ENCODE measurements at regions not wholly inside any gene's neighbourhood (a gene's known extent, or its start where the extent isn't known, plus 50 kb on each side); places are given as distances from the start of the nearest gene placed in this dataset.
A peak's percentile ranks its signal among the peaks of the same experiment; 100 is the strongest.

GRCh38 chr13:44149821-44150220 is 223.8 kb upstream of the SERP2 start:
- H3K4me1 ChIP-seq: no peaks in the 10 kb centered on the region
- H3K27me3 ChIP-seq: no peaks in the 10 kb centered on the region
- ATAC-seq: no peak
- DNase-seq: no peak
- H3K36me3 ChIP-seq: no peaks in the 10 kb centered on the region
- intact Hi-C loops (cut with DNase I): no loop called here
- WGBS, 2 donors: 96 to 98% methylated on average over 4 of the region's 4 CpGs
- H3K4me3 ChIP-seq: no peak overlapping the region
- no peaks in the 10 kb centered on the region for H3K9me3 ChIP-seq
- TF ChIP-seq, protein P1, sequence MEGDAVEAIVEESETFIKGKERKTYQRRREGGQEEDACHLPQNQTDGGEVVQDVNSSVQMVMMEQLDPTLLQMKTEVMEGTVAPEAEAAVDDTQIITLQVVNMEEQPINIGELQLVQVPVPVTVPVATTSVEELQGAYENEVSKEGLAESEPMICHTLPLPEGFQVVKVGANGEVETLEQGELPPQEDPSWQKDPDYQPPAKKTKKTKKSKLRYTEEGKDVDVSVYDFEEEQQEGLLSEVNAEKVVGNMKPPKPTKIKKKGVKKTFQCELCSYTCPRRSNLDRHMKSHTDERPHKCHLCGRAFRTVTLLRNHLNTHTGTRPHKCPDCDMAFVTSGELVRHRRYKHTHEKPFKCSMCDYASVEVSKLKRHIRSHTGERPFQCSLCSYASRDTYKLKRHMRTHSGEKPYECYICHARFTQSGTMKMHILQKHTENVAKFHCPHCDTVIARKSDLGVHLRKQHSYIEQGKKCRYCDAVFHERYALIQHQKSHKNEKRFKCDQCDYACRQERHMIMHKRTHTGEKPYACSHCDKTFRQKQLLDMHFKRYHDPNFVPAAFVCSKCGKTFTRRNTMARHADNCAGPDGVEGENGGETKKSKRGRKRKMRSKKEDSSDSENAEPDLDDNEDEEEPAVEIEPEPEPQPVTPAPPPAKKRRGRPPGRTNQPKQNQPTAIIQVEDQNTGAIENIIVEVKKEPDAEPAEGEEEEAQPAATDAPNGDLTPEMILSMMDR (IDR thresholded peaks at IDR 0.05): no peak
- no peak overlapping the region for H3K27ac ChIP-seq
- FAIRE-seq: no peak

DNA sequence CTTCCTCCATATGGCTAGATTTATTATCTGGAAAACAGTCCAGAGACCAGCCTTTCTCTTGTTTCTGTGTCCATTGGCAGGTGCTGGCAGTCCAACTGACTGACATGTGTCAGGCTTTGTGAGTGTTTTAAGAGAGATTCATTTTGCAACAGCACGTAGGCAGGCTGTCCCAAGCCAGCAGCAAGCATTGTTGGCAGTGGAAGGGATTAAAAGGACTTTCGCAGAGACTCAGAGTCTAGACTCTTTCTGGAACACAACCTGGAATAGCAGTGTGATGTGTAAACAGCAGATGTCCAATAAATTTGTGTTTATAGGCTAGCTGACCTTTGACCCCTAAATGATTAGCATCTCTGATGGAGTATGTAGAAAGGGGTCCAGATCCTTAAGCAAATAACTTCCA is 222.2 kb upstream of the SERP2 start:
- intact Hi-C loops (cut with DNase I): no loop called here
- no peaks in the 10 kb centered on the region for H3K36me3 ChIP-seq
- H3K4me3 ChIP-seq: no peak overlapping the region
- H3K9me3 ChIP-seq: no peaks in the 10 kb centered on the region
- TF ChIP-seq, protein P1 (IDR thresholded peaks at IDR 0.05): no peak
- peaks cover 0 to 4% (median 0%) of the 10 kb centered on the region in 3 donors for H3K4me1 ChIP-seq
- FAIRE-seq: no peak
- DNase-seq: no peak
- H3K27me3 ChIP-seq: no peaks in the 10 kb centered on the region
- H3K27ac ChIP-seq: no peak overlapping the region
- no peak for ATAC-seq
- 88 to 89% methylated on average over 2 of the region's 2 CpGs for WGBS, 2 donors

DNA sequence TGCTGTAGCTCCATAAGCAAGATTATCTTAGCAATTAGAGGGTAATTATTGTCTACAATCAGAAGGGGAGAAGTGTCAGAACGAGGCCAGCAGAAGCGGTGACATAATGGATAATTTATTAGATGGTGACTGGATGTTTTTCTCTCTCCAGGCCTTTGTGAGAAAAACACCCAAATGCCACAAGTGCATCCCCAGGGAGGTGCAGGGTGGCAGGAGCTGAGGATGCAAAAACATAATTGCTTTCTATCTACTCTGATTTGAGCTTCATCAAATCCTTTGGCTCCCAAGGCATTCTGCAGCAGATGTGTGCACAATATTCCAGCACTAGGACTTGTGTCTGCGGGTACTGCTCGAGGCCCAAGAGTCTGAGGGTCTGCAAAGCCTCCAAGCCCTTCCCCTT is 220.1 kb upstream of the SERP2 start:
- DNase-seq: no peak
- no peak for ATAC-seq
- Histone ChIP-seq H3K27ac (no peak overlapping the region), H3K9me3 (no peaks in the 10 kb centered on the region), H3K4me3 (no peak overlapping the region), H3K27me3 (no peaks in the 10 kb centered on the region), H3K4me1 (peaks cover 0 to 4% (median 0%) of the 10 kb centered on the region in 3 donors), H3K36me3 (no peaks in the 10 kb centered on the region)
- TF ChIP-seq, protein P1 (IDR thresholded peaks at IDR 0.05): no peak
- 75 to 79% methylated on average over 4 of the region's 4 CpGs for WGBS, 2 donors
- FAIRE-seq: no peak
- intact Hi-C loops (cut with DNase I): no loop called here

GRCh38 chr13:44155422-44156293 is 218.0 kb upstream of the SERP2 start:
- ATAC-seq (peak; percentile 84 to 94 (median 92)), DNase-seq (peak in 4 of 6 donors; percentile 45 to 59 (median 52)), FAIRE-seq (peak; percentile 51)
- TF ChIP-seq, protein P1 (IDR thresholded peaks at IDR 0.05): no peak
- no peaks in the 10 kb centered on the region for H3K27me3 ChIP-seq
- H3K4me1 ChIP-seq: peaks cover 0 to 4% (median 0%) of the 10 kb centered on the region in 3 donors
- H3K9me3 ChIP-seq: no peaks in the 10 kb centered on the region
- no peaks in the 10 kb centered on the region for H3K36me3 ChIP-seq
- WGBS, 2 donors: 41 to 50% methylated on average over 14 of the region's 14 CpGs
- H3K4me3 ChIP-seq: peak overlapping the region in 2 of 4 donors; percentile 2 to 11
- intact Hi-C loops (cut with DNase I): no loop called here
- peak overlapping the region in 3 of 4 donors; percentile 1 to 34 (median 23) for H3K27ac ChIP-seq

GRCh38 chr13:44156294-44156658 is 217.3 kb upstream of the SERP2 start:
- ATAC-seq (no peak), DNase-seq (no peak), FAIRE-seq (no peak)
- Histone ChIP-seq H3K4me3 (peak overlapping the region in 2 of 4 donors; percentile 2 to 11), H3K9me3 (no peaks in the 10 kb centered on the region), H3K4me1 (peaks cover 0 to 4% (median 0%) of the 10 kb centered on the region in 3 donors), H3K27ac (no peak overlapping the region), H3K36me3 (no peaks in the 10 kb centered on the region), H3K27me3 (no peaks in the 10 kb centered on the region)
- intact Hi-C loops (cut with DNase I): no loop called here
- WGBS, 2 donors: 44 to 47% methylated on average over 4 of the region's 4 CpGs
- TF ChIP-seq, protein P1 (IDR thresholded peaks at IDR 0.05): no peak
